ENCODE measurements at regions not wholly inside any gene's neighbourhood (a gene's known extent, or its start where the extent isn't known, plus 50 kb on each side); places are given as distances from the start of the nearest gene placed in this dataset.

GRCh38 chr20:19833395-19833794 is 75.3 kb downstream of the RIN2 start:
- peaks cover 13% of the 10 kb centered on the region for H3K4me1 ChIP-seq
- DNase-seq (no peak), ATAC-seq (peak in 1 of 2 donors; percentile 34)
- no peak overlapping the region for H3K4me3 ChIP-seq
- no peaks in the 10 kb centered on the region for H3K36me3 ChIP-seq
- no peaks in the 10 kb centered on the region for H3K27me3 ChIP-seq (ENCODE audit: low read depth)
- TF ChIP-seq CTCF (IDR thresholded peaks at IDR 0.05): no peak
- intact Hi-C loops (cut with DNase I): no loop called here
- no peak overlapping the region for H3K27ac ChIP-seq
- no peaks in the 10 kb centered on the region for H3K9me3 ChIP-seq

GRCh38 chr20:19834287-19834686 is 76.2 kb downstream of the RIN2 start:
- TF ChIP-seq CTCF (IDR thresholded peaks at IDR 0.05): no peak
- peaks cover 6% of the 10 kb centered on the region for H3K4me1 ChIP-seq
- no peaks in the 10 kb centered on the region for H3K27me3 ChIP-seq (ENCODE audit: low read depth)
- no peak overlapping the region for H3K4me3 ChIP-seq
- H3K36me3 ChIP-seq: no peaks in the 10 kb centered on the region
- DNase-seq: no peak
- H3K27ac ChIP-seq: no peak overlapping the region
- intact Hi-C loops (cut with DNase I): no loop called here
- no peak for ATAC-seq
- no peaks in the 10 kb centered on the region for H3K9me3 ChIP-seq

DNA sequence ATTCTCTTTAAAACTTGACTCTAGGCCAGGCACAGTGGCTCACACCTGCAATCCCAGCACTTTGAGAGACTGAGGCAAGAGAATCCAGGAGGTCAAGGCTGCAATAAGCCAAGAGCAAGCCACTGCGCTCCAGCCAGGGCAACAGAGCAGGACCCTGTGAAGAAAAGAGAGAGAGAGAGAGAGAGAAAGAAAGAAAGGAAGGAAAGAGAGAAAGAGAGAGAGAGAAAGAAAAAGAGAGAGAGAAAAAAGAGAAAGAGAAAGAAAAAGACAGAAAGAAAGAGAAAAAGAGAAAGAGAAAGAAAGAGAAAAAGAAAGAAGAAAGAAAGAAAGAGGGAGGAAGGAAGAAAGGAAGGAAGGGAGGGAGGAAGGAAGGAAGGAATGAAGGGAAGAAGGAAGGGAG is 76.7 kb downstream of the RIN2 start:
- ATAC-seq (no peak), DNase-seq (no peak)
- peaks cover 6% of the 10 kb centered on the region for H3K4me1 ChIP-seq
- intact Hi-C loops (cut with DNase I): no loop called here
- no peaks in the 10 kb centered on the region for H3K9me3 ChIP-seq
- H3K36me3 ChIP-seq: no peaks in the 10 kb centered on the region
- no peak overlapping the region for H3K27ac ChIP-seq
- no peak overlapping the region for H3K4me3 ChIP-seq
- H3K27me3 ChIP-seq (ENCODE audit: low read depth): no peaks in the 10 kb centered on the region
- no peak for TF ChIP-seq CTCF (IDR thresholded peaks at IDR 0.05)

- no peak for TF ChIP-seq CTCF (IDR thresholded peaks at IDR 0.05)
- peak; percentile 39 to 63 for ATAC-seq
Observed at GRCh38 chr20:19835533-19836222, 77.6 kb downstream of the RIN2 start.

DNA sequence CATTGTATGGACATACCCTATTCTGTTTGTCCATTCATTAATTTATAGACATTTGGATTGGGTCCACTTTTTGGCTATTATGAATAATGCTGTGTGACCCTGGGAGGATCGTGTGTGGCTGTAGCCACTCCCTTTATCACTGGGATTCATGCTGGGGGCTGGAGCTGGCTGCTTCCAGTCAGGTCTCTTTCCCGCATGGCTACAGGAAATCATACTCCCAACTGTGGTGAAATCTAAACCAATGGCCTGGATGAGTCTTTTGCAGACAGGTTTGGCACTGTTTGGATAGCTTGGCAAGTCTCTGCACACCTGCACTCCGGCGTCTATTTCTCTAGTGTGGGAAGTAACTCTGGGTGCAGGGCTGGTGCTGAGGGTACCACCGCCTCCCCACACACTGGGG is 80.4 kb downstream of the RIN2 start:
- no peak for TF ChIP-seq CTCF (IDR thresholded peaks at IDR 0.05)
- no peak overlapping the region for H3K27ac ChIP-seq
- peaks cover 6% of the 10 kb centered on the region for H3K4me1 ChIP-seq
- intact Hi-C loops (cut with DNase I): no loop called here
- DNase-seq (no peak), ATAC-seq (no peak)
- H3K9me3 ChIP-seq: no peaks in the 10 kb centered on the region
- no peaks in the 10 kb centered on the region for H3K36me3 ChIP-seq
- no peak overlapping the region for H3K4me3 ChIP-seq
- no peaks in the 10 kb centered on the region for H3K27me3 ChIP-seq (ENCODE audit: low read depth)

More at GRCh38 chr20:19835533-19836222, 77.6 kb downstream of the RIN2 start:
- Histone ChIP-seq H3K4me1 (peaks cover 6% of the 10 kb centered on the region), H3K27ac (no peak overlapping the region), H3K9me3 (no peaks in the 10 kb centered on the region), H3K27me3 (ENCODE audit: low read depth) (no peaks in the 10 kb centered on the region), H3K4me3 (no peak overlapping the region), H3K36me3 (no peaks in the 10 kb centered on the region)
- DNase-seq: no peak
- intact Hi-C loops (cut with DNase I): no loop called here

Measured in lower lobe of right lung (tissue), 2 donors.